ENCODE measurements at regions not wholly inside any gene's neighbourhood (a gene's known extent, or its start where the extent isn't known, plus 50 kb on each side); places are given as distances from the start of the nearest gene placed in this dataset.

- Histone ChIP-seq H3K36me3 (no peaks in the 10 kb centered on the region), H3K27me3 (no peaks in the 10 kb centered on the region), H3K27ac (peak overlapping the region in 2 of 4 donors; percentile 38 to 61), H3K4me1 (peaks cover 3 to 5% (median 4%) of the 10 kb centered on the region in 3 donors), H3K9me3 (no peaks in the 10 kb centered on the region), H3K4me3 (no peak overlapping the region)
- intact Hi-C loops (cut with DNase I), result no loop called here
- no peak for DNase-seq
- TF ChIP-seq CTCF (IDR thresholded peaks at IDR 0.05), result no peak
- no peak for FAIRE-seq
- 36 to 38% methylated on average over 2 of the region's 2 CpGs for WGBS, 2 donors
- ATAC-seq, result no peak
Observed at GRCh38 chr1:199449681-199450080, 577.8 kb upstream of the NR5A2 start.

- WGBS, 2 donors, result 75 to 81% methylated on average over 2 of the region's 2 CpGs
- DNase-seq (no peak), ATAC-seq (no peak), FAIRE-seq (no peak)
- H3K36me3 ChIP-seq, result no peaks in the 10 kb centered on the region
- H3K4me1 ChIP-seq, result peaks cover 3 to 5% (median 4%) of the 10 kb centered on the region in 3 donors
- intact Hi-C loops (cut with DNase I), result no loop called here
- no peak overlapping the region for H3K4me3 ChIP-seq
- H3K27me3 ChIP-seq, result no peaks in the 10 kb centered on the region
- TF ChIP-seq CTCF (IDR thresholded peaks at IDR 0.05), result no peak
- no peaks in the 10 kb centered on the region for H3K9me3 ChIP-seq
- H3K27ac ChIP-seq, result no peak overlapping the region
Observed at GRCh38 chr1:199452627-199453026, 574.9 kb upstream of the NR5A2 start.

DNA sequence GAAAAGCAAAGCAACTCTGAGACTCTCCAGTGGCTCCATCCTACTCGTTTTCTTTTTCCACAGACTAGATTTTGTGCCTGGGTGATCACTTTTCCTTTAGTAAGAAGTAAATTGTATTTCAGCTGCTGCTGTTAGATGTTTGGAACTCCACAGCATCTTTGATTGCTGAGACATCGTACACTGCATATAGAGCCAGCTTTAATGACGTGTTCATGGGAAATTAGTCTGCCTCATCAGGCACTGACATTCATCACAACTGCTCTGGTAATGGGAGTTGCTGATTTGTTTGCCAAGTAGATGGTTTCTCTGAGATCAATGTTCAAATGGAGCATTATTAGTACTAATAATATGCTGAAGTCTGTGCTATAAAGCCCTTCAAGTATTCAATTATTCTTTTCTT lies 573.8 kb upstream of the NR5A2 start:
- Histone ChIP-seq H3K4me3 (no peak overlapping the region), H3K36me3 (no peaks in the 10 kb centered on the region), H3K27ac (no peak overlapping the region), H3K4me1 (peaks cover 0 to 4% (median 3%) of the 10 kb centered on the region in 3 donors), H3K27me3 (no peaks in the 10 kb centered on the region), H3K9me3 (no peaks in the 10 kb centered on the region)
- DNase-seq (no peak), FAIRE-seq (no peak), ATAC-seq (no peak)
- intact Hi-C loops (cut with DNase I), result no loop called here
- 57 to 68% methylated on average over 3 of the region's 3 CpGs for WGBS, 2 donors
- no peak for TF ChIP-seq CTCF (IDR thresholded peaks at IDR 0.05)

- 49 to 53% methylated on average over 3 of the region's 3 CpGs for whole genome bisulfite sequencing, 2 donors
- TF ChIP-seq CTCF (IDR thresholded peaks at IDR 0.05), result no peak
- H3K4me1 ChIP-seq, result no peaks in the 10 kb centered on the region
- H3K4me3 ChIP-seq, result no peak overlapping the region
- FAIRE-seq (no peak), DNase-seq (no peak), ATAC-seq (peak in 2 of 4 donors; percentile 51 to 66)
- H3K27me3 ChIP-seq, result no peaks in the 10 kb centered on the region
- intact Hi-C loops (cut with DNase I), result no loop called here
- H3K36me3 ChIP-seq, result no peaks in the 10 kb centered on the region
- H3K9me3 ChIP-seq, result no peaks in the 10 kb centered on the region
- no peak overlapping the region for H3K27ac ChIP-seq
Observed at GRCh38 chr1:199460933-199461332, 566.6 kb upstream of the NR5A2 start.

- Histone ChIP-seq H3K4me3 (no peak overlapping the region), H3K36me3 (no peaks in the 10 kb centered on the region), H3K27me3 (no peaks in the 10 kb centered on the region), H3K9me3 (no peaks in the 10 kb centered on the region), H3K4me1 (no peaks in the 10 kb centered on the region), H3K27ac (no peak overlapping the region)
- FAIRE-seq (no peak), ATAC-seq (peak; percentile 61 to 95 (median 76)), DNase-seq (peak in 4 of 6 donors; percentile 11 to 41 (median 24))
- intact Hi-C loops (cut with DNase I), result no loop called here
- WGBS, 2 donors, result 72 to 75% methylated on average over 1 of the region's 1 CpG
- TF ChIP-seq CTCF (IDR thresholded peaks at IDR 0.05), result peak; percentile 4 to 22 (median 14)
Observed at GRCh38 chr1:199463521-199464127, 563.9 kb upstream of the NR5A2 start.
